ENCODE measurements at regions not wholly inside any gene's neighbourhood (a gene's known extent, or its start where the extent isn't known, plus 50 kb on each side); places are given as distances from the start of the nearest gene placed in this dataset.

DNA sequence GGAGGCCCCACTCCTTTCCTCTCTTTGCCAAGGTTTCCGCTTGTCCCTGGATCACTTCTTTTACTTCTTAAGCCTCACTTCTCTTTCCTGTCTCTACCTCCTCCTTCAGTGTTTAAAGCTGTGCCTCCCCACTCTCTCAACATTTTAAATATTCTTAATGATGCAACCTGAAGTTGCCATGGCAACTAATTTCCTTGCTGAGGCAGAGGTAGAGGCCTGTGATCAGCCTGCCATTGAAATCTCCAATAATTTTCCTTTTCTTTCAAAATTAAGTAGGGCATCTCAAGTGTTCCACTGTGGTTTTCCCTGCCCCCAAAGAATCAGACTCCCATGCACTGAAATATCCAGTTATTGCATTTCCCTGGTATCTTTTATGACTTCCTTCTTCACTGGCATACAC lies 108.6 kb upstream of the VRK1 start:
- no peak overlapping the region for H3K4me3 ChIP-seq
- H3K27me3 ChIP-seq = no peaks in the 10 kb centered on the region
- no peak overlapping the region for H3K27ac ChIP-seq
- no peak for TF ChIP-seq POLR2AphosphoS5 (IDR thresholded peaks at IDR 0.05)
- no peak for TF ChIP-seq POLR2A (IDR thresholded peaks at IDR 0.05)
- TF ChIP-seq, protein P1, sequence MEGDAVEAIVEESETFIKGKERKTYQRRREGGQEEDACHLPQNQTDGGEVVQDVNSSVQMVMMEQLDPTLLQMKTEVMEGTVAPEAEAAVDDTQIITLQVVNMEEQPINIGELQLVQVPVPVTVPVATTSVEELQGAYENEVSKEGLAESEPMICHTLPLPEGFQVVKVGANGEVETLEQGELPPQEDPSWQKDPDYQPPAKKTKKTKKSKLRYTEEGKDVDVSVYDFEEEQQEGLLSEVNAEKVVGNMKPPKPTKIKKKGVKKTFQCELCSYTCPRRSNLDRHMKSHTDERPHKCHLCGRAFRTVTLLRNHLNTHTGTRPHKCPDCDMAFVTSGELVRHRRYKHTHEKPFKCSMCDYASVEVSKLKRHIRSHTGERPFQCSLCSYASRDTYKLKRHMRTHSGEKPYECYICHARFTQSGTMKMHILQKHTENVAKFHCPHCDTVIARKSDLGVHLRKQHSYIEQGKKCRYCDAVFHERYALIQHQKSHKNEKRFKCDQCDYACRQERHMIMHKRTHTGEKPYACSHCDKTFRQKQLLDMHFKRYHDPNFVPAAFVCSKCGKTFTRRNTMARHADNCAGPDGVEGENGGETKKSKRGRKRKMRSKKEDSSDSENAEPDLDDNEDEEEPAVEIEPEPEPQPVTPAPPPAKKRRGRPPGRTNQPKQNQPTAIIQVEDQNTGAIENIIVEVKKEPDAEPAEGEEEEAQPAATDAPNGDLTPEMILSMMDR (IDR thresholded peaks at IDR 0.05) = no peak
- TF ChIP-seq EP300 (IDR thresholded peaks at IDR 0.05) = no peak
- no peak for DNase-seq
- 77 to 93% methylated on average over 1 of the region's 1 CpG for WGBS, 2 donors
- H3K4me1 ChIP-seq = no peaks in the 10 kb centered on the region
- H3K9me3 ChIP-seq = no peaks in the 10 kb centered on the region
- intact Hi-C loops (cut with DNase I) = no loop called here
- H3K36me3 ChIP-seq = no peaks in the 10 kb centered on the region

DNA sequence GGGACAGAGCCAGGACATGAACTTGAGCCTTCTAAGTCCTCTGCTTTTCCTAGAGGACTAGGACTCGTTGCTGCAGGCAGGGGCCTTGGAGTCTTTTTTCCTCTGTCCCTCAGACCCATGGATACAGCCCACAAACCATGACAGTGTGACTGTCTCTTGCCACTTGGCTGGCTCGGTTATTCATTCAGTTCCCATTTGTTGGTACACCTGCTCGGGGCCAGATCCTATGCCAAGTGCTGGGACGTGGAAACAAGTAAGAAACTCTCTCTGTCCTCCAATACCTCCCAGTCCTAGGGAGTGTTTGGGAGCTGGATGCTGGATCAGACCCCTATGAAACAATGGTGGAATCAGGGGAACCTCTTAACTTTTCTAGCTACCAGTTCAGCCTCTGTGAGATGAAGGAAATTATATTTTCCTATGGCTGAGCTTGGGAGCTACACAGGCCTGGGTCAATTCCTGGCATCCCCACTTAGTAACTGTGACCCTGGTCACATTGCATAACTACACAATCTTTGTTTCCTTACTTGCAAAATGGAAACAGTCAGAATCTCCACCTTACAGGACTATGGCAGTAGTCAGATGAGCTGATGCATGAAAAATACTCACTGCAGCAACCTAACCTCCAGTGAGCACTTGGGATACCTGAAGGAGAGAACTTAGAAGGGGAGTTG lies 106.3 kb upstream of the VRK1 start:
- no peak for DNase-seq

GRCh38 chr14:96693252-96693820 lies 103.8 kb upstream of the VRK1 start:
- Histone ChIP-seq H3K9me3 (no peaks in the 10 kb centered on the region), H3K27me3 (no peaks in the 10 kb centered on the region), H3K4me1 (no peaks in the 10 kb centered on the region), H3K4me3 (no peak overlapping the region), H3K36me3 (no peaks in the 10 kb centered on the region), H3K27ac (no peak overlapping the region)
- intact Hi-C loops (cut with DNase I) = no loop called here
- no peak for DNase-seq
- 72 to 79% methylated on average over 4 of the region's 4 CpGs for WGBS, 2 donors
- TF ChIP-seq, protein P1 (IDR thresholded peaks at IDR 0.05) = no peak
- TF ChIP-seq POLR2AphosphoS5 (IDR thresholded peaks at IDR 0.05) (no peak), EP300 (IDR thresholded peaks at IDR 0.05) (no peak), POLR2A (IDR thresholded peaks at IDR 0.05) (no peak)

More for the DNA sequence above, 106.3 kb upstream of the VRK1 start:
- no peak overlapping the region for H3K27ac ChIP-seq
- no peak for TF ChIP-seq EP300 (IDR thresholded peaks at IDR 0.05)
- no peak for TF ChIP-seq POLR2AphosphoS5 (IDR thresholded peaks at IDR 0.05)
- TF ChIP-seq, protein P1 (IDR thresholded peaks at IDR 0.05) = no peak
- no peak for TF ChIP-seq POLR2A (IDR thresholded peaks at IDR 0.05)
- no peaks in the 10 kb centered on the region for H3K9me3 ChIP-seq
- no peak overlapping the region for H3K4me3 ChIP-seq
- no peaks in the 10 kb centered on the region for H3K36me3 ChIP-seq
- no peaks in the 10 kb centered on the region for H3K4me1 ChIP-seq
- 61 to 75% methylated on average over 4 of the region's 4 CpGs for WGBS, 2 donors
- intact Hi-C loops (cut with DNase I) = no loop called here
- no peaks in the 10 kb centered on the region for H3K27me3 ChIP-seq

- H3K27ac ChIP-seq = no peak overlapping the region
Observed at GRCh38 chr14:96693987-96694386, 103.2 kb upstream of the VRK1 start.

More at GRCh38 chr14:96693987-96694386, 103.2 kb upstream of the VRK1 start:
- 67 to 75% methylated on average over 4 of the region's 4 CpGs for WGBS, 2 donors
- Histone ChIP-seq H3K27me3 (no peaks in the 10 kb centered on the region), H3K36me3 (no peaks in the 10 kb centered on the region), H3K4me1 (no peaks in the 10 kb centered on the region), H3K4me3 (no peak overlapping the region), H3K9me3 (no peaks in the 10 kb centered on the region)
- intact Hi-C loops (cut with DNase I) = no loop called here
- no peak for DNase-seq
- TF ChIP-seq, protein P1 (IDR thresholded peaks at IDR 0.05) = no peak
- TF ChIP-seq POLR2A (IDR thresholded peaks at IDR 0.05) (no peak), EP300 (IDR thresholded peaks at IDR 0.05) (no peak)
